ENCODE measurements at regions not wholly inside any gene's neighbourhood (a gene's known extent, or its start where the extent isn't known, plus 50 kb on each side); places are given as distances from the start of the nearest gene placed in this dataset.

DNA sequence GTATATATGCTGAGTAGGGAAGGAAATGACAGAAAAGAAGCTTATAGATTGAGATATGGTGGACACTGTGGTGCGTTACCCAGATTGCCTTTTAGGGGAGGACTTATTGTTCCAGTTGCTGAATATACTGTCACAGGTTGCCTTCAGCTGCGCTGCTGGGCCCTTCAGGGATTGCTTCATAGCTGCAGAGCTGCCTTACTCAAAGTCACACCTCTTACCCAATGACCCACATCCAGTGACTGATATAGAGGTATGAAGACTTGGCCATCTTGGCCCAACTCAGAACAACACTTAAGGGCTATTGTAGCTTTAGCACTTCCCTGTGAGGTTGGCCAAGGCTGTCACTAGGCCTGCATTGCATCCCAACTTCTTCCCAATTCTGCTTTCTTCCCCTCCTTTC lies 63.4 kb upstream of the TMEM164 start:
- TF ChIP-seq CTCF (IDR thresholded peaks at IDR 0.05; ENCODE audit: insufficient read depth, low read length) (no peak), GABPA (IDR thresholded peaks at IDR 0.05; ENCODE audit: low read depth) (no peak), POLR2AphosphoS5 (IDR thresholded peaks at IDR 0.05; ENCODE audit: low read depth) (no peak), SPI1 (IDR thresholded peaks at IDR 0.05; ENCODE audit: borderline replicate concordance, low read depth) (no peak), REST (IDR thresholded peaks at IDR 0.05; ENCODE audit: insufficient replicate concordance, low read depth) (no peak)
